ENCODE measurements at regions not wholly inside any gene's neighbourhood (a gene's known extent, or its start where the extent isn't known, plus 50 kb on each side); places are given as distances from the start of the nearest gene placed in this dataset.
"Not testable (repeated sequence)": the region's sequence is repeated elsewhere in the genome, so short reads cannot be mapped to it uniquely, and the experiment has no call there.

GRCh38 chr1:47604869-47605268, 167.0 kb downstream of the FOXD2 start:
- DNase-seq = not testable (repeated sequence)

GRCh38 chr1:47608296-47608875, 170.5 kb downstream of the FOXD2 start:
- DNase-seq = no peak

GRCh38 chr1:47611992-47612391, 174.1 kb downstream of the FOXD2 start:
- DNase-seq = no peak

GRCh38 chr1:47612819-47613218, 175.0 kb downstream of the FOXD2 start:
- no peak for DNase-seq

GRCh38 chr1:47616036-47616435, 178.2 kb downstream of the FOXD2 start:
- DNase-seq = no peak

GRCh38 chr1:47616906-47617305, 179.1 kb downstream of the FOXD2 start:
- no peak for DNase-seq

- no peak for DNase-seq
Observed at GRCh38 chr1:47617381-47618221, 179.8 kb downstream of the FOXD2 start.

- DNase-seq = no peak
Observed at GRCh38 chr1:47618222-47618720, 180.4 kb downstream of the FOXD2 start.

- no peak for DNase-seq
Observed at GRCh38 chr1:47618830-47619229, 181.0 kb downstream of the FOXD2 start.

- no peak for DNase-seq
Observed at GRCh38 chr1:47621483-47621882, 183.6 kb downstream of the FOXD2 start.

GRCh38 chr1:47621977-47622376, 184.1 kb downstream of the FOXD2 start:
- DNase-seq = no peak

- no peak for DNase-seq
Observed at GRCh38 chr1:47622776-47623556, 185.1 kb downstream of the FOXD2 start.

GRCh38 chr1:47623557-47623940, 185.7 kb downstream of the FOXD2 start:
- DNase-seq = no peak

- DNase-seq = no peak
Observed at GRCh38 chr1:47624531-47624930, 186.7 kb downstream of the FOXD2 start.

- no peak for DNase-seq
Observed at GRCh38 chr1:47627016-47627415, 189.2 kb downstream of the FOXD2 start.

- DNase-seq = no peak
Observed at GRCh38 chr1:47627471-47628370, 189.9 kb downstream of the FOXD2 start.

GRCh38 chr1:47629201-47629600, 191.4 kb downstream of the FOXD2 start:
- no peak for DNase-seq

GRCh38 chr1:47630346-47630745, 192.5 kb downstream of the FOXD2 start:
- DNase-seq = no peak

- no peak for DNase-seq
Observed at GRCh38 chr1:47631411-47631995, 193.7 kb downstream of the FOXD2 start.

GRCh38 chr1:47635111-47635510, 197.3 kb downstream of the FOXD2 start:
- no peak for DNase-seq

- no peak for DNase-seq
Observed at GRCh38 chr1:47635597-47635996, 197.8 kb downstream of the FOXD2 start.

GRCh38 chr1:47637111-47637685, 199.4 kb downstream of the FOXD2 start:
- no peak for DNase-seq

Data from NCI-H1048 (cell line).